Ureter (tissue), 1 donor: ENCODE measurements at regions not wholly inside any gene's neighbourhood (a gene's known extent, or its start where the extent isn't known, plus 50 kb on each side); places are given as distances from the start of the nearest gene placed in this dataset.

Source experiments
- DNase-seq: peaks from one replicate; pipeline ENCODE4 v3.0.0-alpha.2; 2020; ENCODE audit warnings: low spot score
- donor health status: DM: yes; HTN: yes; CAD: no.

DNA sequence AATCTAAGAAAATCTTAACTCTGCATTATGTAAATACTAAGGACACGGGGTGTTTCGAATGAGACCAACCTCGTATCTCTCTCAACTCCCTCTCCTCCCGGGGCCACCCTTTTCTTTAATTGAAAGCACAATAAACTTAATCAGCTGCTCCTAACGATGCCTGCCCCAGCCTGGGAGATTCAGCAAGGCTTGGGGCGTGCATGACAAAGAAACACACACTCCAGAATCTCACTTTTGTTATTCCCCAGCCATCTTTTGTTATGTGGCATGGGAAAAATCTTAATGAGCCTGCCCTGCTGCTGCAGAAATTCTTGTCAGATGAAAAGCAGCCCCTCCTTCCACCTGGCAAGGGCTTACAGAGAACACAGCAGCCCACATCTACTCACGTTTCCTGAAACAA is 117.4 kb downstream of the TTLL2 start:
- no peak for DNase-seq

DNA sequence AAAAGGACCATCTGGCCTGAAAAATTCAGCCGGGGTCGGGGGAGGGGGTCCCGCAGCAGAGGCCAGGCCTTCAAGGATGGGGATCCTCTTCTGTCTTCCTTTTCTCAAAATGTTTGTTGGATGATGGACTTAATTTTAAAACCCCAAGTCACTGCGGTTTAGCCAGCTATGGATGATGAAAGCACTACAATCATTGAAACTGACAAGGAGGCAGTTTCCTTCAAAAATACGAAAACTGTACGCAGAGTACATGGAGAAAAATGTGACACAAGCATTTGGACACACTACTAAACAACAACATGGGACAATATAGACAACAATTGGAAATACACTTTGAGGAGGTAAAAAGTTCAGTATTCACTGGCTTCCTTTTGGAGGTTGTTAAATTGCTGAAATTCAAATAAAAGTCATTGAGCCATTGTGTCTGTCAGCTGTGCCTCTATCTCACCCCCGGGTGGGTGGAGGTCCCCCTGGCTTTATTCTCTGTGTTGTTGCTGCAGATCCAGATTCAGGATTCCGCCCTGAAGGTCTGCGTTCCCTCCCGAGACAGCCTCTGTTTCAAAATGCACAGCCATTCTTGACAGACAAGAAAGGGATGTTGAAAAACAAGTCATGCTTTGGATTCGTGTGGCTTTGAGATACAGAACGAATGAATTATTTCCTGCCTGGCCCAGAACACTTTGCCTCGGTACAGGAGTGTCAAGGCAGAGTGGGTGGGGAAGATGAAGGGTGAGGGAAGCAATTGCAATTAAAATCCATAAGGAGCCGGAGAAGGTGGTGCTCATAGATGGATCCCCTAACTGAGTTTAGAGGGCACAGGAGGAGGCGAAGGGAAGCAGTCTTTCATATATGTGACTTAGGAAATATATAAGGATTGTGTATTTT is 118.2 kb downstream of the TTLL2 start:
- DNase-seq = no peak

DNA sequence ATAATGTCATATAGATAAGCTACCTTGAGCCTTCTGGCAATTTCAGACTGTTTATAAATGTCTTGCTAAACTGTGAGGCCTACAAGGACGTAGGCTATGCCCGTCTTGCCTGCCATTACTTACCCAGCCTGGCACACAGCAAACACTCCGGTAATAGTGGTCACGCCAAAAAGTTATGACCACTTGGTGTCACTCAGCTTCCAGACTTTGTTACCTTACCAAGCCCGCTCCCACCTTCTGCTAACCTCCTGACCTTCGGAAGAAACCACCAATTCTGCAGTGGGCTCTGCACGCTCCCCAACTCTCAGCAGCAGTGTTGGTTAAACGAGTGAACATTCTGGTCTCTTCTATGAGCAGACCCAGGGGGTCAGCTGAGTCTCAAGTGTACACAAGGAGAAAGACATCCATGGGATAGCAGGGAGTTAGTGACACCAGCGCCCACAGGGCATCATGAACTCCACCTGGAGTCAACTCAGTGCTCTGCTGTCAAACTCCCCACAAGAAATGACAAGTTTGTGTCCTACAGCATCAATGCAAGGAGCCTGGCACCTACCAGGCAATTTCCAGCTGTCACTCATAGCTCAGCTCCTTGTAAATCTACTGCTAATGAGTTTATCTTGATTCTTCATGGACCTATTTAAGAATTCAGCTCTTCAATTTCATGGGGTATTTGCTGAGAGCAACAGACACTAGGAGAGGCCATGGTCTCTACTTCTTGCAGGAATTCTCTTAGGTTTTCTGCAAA is 119.9 kb downstream of the TTLL2 start:
- no peak for DNase-seq

DNA sequence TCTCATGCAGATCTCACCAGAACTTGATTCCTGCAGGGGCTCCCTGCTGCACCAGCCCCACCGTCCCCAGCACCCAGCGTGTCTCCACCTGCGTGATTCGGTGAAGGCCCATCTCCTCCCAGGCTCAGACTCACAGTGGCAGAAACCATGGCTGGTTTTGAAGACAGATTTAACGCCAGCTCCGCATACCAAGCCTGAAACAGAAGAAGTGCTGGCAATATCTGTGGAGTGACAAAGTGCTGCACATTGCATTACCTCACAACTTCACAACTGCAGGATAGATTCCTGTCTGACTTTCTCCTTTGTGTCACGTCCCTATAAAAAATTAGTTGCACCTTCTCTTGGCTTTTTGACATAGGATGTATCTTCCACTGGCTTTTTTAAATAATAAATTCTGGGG is 120.7 kb downstream of the TTLL2 start:
- no peak for DNase-seq

DNA sequence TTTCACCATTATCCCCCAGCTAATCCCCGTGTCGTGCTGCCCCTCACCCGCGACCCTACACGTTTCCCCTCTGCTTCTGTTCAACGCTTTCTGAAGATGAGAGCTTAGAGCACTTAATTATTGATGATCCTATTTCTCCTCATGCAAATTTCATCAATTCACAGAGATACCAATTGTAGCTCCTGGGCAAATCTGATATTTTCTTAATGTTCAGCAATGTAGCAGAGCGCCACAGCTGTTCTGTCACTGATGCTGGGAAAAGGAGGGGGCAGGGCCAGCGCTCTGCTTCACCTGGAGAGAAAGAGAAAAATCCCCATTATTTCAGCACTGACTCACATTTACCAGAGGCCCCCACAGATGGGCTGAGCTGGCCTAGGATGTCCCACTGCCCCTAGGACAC is 121.2 kb downstream of the TTLL2 start:
- no peak for DNase-seq

DNA sequence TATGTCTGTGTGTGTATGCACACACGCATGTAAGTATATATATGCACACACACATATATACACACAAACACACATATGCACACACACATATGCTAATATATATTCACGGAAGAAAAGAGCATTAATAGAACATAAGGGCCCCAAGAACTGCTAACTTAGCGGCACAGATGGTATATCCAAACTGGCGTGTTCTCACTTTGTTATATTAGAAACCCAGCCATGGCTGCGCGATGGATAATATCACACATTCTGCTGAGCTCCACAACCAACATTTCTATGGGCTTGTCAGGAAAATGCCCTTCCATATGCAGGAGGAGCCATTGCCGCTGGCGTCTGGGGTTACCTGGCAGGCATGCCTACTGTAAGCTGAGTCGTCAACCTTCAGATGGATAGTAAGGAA is 122.1 kb downstream of the TTLL2 start:
- DNase-seq = no peak

DNA sequence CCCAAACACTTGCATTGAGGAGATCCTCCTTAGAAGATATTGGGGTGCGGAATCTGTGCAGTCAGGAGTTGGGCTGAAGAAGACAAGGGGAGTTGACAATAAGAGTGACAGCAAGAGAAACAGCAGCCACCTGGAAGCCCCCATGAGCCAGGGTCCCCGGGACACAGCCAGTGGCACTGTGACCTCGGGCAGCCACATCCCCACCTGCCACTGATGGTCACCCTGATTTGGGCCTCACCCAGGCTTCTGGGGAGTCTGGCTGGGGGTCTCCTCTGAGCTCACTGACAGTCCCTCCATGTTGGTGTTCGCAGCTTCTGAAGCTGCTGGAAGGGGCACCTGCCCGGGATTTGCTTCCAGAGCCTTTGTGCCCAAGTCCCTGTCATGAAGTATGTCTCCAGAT is 123.5 kb downstream of the TTLL2 start:
- DNase-seq = no peak

DNA sequence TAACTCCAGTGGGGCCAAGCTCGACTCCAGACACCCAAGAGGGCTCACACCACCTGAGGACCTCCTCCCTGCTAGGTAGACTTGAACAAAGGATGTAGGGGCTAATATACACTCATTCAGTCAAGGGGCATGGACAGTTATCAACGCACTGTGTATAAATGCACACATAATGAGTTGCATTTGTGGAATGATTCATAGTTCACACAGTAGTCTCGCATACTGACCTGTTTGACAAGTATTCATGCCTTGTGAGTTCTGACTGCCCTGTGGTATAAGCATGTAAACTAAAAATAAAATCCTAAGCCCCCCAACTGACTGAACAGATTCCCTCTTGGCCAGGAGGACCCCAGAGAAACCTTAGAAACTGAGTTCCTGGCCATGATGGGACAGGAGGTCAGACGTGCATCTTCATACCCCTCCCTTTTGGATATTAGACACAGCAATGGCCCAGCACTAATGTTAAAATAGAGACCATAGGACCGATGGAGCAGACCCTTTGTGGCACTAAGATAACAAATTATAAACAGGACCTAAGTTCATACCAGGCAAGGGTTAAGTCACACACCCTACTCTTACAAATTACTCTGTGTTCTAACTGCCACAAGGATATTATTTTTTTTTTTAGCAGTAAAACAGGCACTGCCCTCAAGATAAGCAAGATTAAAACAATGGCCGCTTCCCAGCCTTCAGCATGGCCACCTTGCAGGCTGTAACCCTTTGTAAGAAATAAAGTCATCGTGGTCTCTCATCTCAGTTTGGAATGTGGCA is 124.4 kb downstream of the TTLL2 start:
- DNase-seq = no peak

DNA sequence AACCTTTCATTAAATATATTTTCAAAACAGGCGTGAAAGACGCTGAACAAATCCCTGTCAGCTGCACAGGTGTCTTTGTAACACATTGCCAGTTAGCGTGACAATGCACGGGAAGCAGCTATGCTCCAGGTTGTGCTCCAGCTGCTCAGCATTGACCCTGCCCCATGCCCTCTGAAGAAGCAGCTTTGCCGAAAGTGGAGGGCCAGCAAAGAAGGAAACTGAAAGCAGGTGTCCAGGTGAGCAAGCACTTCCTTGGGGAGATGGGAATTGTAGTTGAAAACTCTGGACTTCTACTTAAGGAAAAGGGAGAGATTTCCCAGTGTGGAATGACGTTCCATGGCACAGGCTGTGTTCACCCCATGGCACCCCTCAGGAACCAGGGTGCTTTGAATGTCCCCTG is 125.7 kb downstream of the TTLL2 start:
- DNase-seq = no peak

DNA sequence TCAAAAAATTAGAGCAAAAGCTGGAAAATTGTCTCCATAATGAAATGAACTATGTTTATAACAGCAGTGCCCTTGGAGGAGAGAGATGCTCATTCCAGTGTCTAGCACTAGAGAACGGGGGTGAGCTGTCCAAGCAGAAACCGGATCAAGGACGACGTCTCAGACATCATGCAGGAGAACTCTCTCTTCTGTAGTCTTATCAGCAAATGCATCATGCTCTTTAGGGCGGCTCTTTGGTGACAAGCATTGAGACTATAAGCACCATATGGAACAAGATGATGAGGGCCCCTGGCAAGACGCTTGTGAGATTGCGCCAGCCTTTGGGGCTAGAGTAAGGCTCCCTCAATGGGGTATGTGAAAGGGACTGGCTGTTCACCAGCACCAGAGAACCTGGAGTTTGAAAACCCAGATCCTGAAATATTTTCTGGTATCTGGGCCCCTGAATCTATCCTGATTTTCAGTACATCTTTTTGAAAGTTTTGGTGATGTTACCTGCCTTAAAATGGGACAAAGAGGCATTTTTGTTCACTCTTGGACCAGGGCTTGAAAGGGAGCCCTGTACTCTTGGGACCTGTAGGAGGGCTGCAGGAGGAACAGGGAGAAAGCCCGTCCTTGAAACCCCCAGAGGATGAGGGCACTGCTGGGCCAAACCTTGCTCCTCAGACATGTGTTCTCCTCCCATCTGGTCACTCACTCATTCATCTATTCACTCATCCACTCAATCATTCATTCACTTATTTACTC is 127.6 kb downstream of the TTLL2 start:
- DNase-seq = no peak

DNA sequence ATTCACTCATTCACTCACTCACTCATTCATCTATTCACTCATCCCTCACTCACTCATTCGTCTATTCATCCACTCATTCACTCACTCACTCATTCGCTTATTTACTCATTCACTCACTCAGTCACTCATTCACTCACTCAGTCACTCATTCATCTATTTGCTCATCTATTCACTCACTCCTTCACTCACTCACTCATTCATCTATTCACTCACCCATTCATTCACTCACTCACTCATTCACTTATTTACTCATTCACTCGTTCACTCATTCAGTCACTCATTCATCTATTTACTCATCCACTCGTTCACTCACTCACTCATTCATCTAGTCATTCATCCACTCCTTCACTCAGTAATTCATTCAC is 128.2 kb downstream of the TTLL2 start:
- DNase-seq = no peak

DNA sequence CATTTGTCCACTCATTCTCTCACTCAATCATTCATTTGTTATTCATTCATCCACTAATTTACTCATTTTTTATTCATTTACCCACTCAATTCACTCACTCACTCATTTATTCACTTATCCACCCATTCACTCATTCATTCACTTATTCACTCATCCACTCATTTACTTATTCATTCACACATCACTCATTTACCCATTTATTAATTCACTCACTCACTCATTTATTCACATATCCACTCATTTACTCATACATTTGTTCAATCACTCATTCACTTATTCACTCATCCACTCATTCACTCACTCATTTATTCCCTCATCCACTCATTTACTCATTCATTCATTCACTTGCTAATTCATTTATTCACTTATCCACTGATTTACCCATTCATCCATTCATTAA is 129.1 kb downstream of the TTLL2 start:
- no peak for DNase-seq

DNA sequence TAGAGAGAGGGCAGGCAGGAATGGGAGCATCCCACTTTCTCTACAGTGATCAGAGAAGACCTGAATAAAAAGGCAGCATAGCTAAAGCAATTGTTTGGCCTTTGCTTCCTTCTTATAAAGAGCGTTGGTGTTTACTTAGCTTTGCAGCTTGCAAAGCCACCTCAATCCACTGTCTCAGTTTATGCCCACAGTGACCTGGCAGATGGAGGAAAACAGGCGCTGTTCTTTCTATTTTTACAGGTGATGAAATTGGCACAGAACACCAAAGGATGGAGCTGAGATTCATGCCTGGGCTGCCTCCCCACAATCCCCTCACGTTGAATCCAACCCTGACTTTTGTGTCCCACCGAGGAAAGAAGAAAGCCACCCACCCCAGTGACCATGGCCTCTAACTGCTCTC is 130.5 kb downstream of the TTLL2 start:
- no peak for DNase-seq

DNA sequence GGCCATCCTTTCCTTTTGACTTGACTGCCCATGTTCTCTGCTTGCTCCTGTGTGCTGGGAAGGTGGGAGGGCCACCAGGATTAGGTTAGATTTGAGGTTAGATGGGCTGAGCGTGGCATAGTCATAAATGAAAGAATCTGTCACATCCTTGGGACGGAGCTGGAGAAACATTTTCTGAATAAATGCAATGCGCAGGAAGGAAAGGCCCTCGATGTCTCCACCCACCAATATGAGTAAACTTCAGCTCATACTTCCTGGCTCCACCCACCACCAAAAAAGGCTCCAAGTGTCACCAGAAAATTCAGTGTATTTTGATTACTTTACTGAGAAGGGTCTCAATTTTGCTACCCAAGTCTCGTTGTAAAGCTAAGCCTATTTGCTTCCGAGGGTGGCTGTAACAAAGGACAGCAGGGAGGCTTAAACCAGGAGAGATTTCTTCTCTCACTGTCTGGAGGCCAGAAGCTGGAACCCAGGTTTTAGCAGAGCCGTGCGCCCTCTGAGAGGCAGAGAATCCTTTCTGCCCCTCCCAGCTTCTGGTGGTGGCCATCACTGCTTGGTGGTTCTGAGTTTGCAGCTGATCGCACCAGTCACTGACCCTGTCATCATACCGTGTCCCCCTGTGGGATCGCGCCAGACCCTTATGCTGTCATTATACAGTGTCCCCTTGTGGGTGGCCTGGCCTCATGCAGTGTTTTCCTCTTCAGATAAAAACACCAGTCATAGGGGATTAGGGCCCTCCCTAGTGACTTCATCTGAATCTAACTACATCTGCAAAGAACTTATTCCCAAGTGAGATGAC is 137.8 kb downstream of the TTLL2 start:
- no peak for DNase-seq

DNA sequence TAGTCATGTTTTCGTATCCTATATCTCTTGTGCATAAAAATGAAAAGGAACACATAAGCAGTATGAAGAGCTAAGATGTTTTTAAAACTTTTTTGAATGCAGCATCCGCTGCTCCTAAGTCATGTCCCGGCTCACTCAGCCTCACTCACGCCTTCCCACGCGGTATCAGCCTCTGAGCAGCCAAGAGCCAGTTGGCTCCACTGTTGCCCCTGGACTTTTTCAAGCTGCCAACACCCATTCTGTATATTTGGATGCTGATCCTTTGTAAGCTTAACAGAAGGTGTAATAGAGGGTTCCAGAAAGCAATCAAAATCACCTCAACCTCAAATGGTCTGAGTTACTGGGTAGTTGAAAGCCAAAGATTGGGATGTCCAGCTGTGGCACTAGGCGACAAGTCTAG is 139.3 kb downstream of the TTLL2 start:
- no peak for DNase-seq

DNA sequence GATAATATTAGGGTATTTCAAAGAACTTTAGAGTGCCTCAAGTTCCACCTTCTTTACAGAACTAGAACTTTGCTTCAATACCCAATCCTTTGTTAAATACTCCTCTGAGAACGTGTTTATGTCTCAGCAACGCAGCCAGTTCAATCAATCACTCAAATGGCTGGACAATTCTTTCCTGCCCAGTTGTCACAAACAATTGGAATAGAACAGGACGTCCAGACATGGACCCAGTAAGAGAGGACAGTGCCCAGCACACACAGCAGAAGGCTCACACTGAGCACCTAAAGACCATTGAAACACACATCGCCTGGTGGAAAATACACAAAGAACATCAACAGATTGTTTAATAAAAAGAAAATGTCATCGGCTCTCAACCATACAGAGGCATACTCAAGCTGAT is 140.6 kb downstream of the TTLL2 start:
- no peak for DNase-seq

DNA sequence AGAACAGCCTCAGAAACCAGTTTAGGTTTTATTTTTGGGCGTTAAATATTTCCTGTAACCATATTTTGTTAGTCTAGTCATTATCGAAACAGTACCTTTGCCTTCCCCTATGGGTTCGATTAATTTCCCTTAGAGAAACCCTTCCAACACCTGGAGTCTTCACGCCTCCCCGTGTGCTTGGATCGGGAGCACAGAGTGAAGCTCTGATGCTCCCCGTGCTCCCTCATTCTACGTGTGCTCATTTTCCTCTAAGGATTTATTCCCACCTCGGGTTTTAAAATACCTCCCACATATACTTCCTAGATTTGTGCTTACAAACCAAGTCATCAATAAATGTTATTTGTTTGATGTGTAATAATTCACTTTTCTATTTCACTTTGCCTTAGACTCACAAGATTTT is 142.4 kb downstream of the TTLL2 start:
- DNase-seq = no peak

DNA sequence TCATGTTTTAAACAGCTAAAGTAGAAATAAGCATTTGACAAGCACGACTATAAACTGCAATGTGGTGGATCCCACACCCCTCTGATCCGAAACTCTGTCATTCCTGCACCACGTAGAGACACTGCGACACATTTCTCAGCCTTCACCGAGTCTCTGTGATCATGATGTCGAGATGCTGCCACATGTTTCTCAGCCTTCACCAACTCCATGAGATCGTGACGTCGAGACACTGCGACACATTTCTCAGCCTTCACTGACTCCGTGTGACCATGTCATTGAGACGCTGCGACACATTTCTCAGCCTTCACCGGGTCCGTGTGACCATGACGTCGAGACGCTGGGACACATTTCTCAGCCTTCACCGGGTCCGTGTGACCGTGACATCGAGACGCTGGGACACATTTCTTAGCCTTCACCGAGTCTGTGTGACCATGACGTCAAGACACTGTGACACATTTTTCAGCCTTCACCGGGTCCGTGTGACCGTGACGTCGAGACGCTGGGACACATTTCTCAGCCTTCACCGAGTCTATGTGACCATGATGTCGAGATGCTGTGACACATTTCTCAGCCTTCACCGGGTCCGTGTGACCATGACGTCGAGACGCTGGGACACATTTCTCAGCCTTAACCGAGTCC is 143.0 kb downstream of the TTLL2 start:
- no peak for DNase-seq

DNA sequence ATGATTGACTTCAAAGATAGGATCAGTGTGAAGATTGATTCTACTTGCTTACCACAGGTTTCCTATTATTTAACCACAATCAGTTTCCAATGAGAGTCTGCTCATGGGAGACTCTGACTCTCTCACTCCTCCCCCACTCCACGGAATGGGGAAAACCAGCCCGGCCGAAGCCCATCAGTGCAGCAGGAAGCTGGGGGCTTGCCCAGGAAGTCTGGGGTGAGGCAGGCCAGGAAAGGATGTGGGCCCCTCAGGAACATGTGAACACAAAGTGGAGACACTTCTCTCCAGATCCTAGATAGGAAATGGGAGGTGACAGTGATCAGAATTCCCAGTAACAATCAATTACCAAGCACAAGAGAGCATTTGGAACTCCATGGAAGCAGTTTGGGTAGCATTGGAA is 144.2 kb downstream of the TTLL2 start:
- DNase-seq = no peak

DNA sequence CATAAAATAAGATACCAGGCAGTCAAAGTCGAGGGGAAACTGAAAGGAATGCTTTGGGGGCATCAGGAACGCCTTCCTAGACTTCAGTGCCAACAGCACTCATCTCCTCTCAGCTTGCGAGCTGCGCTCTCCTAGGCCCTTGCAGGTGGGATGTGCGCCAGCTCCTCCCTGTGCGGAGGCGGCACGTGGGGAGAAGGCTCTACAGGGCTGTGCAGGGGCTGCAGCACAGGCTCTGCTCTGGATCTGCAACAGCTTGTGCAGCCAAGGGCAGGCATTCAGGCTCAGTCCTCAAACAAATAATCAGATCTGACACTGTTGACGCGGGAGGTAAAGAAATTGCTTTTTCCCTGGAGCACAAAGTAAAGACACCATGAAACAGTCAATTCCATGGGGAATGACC is 144.8 kb downstream of the TTLL2 start:
- DNase-seq = no peak
